ENCODE measurements at regions not wholly inside any gene's neighbourhood (a gene's known extent, or its start where the extent isn't known, plus 50 kb on each side); places are given as distances from the start of the nearest gene placed in this dataset.

- TF ChIP-seq CTCF (IDR thresholded peaks at IDR 0.05 in 2 of 3, conservative IDR thresholded peaks at IDR 0.05 in 1 of 3; ENCODE audit: insufficient read depth in 2 of 3, low read depth in 1 of 3, low read length in 3 of 3) (no peak), HEY1 (CRISPR knock-in tag; IDR thresholded peaks at IDR 0.05; ENCODE audit: borderline replicate concordance) (no peak), ZNF764 (CRISPR knock-in tag; IDR thresholded peaks at IDR 0.05; ENCODE audit: low read depth) (no peak), MLX (CRISPR knock-in tag; conservative IDR thresholded peaks at IDR 0.05) (no peak), COPS2 (conservative IDR thresholded peaks at IDR 0.05) (no peak), EZH2 (IDR thresholded peaks at IDR 0.05; ENCODE audit: borderline replicate concordance, low read depth, low read length) (no peak), NR1H2 (CRISPR knock-in tag; IDR thresholded peaks at IDR 0.05) (no peak), JUN (IDR thresholded peaks at IDR 0.05; ENCODE audit: borderline replicate concordance, low read depth, low read length) (no peak), JUN (CRISPR knock-in tag; IDR thresholded peaks at IDR 0.05; ENCODE audit: borderline replicate concordance) (no peak), ZNF785 (CRISPR knock-in tag; IDR thresholded peaks at IDR 0.05) (no peak), PHF21A (IDR thresholded peaks at IDR 0.05; ENCODE audit: borderline replicate concordance, low read depth) (no peak), ZBTB33 (CRISPR knock-in tag; IDR thresholded peaks at IDR 0.05) (no peak), SNAPC5 (CRISPR knock-in tag; IDR thresholded peaks at IDR 0.05) (no peak), SMAD1 (IDR thresholded peaks at IDR 0.05; ENCODE audit: low read depth, low read length, partially characterized antibody) (no peak)
Measured at GRCh38 chr4:20354120-20354519, 102.4 kb downstream of the SLIT2 start.
